AG04450 (cell line): ENCODE measurements at regions not wholly inside any gene's neighbourhood (a gene's known extent, or its start where the extent isn't known, plus 50 kb on each side); places are given as distances from the start of the nearest gene placed in this dataset.

ENCODE experiments used
- CTCF ChIA-PET: fragments of 300-600, 350-600 bp; formaldehyde crosslinking; extraction: SDS; loops from one replicate; lab custom pipeline; 2022; ENCODE audit warnings: antibody characterized with exemption, inconsistent platforms; lab: Charles Lee
- POLR2A ChIA-PET: fragments of 350-600 bp; formaldehyde crosslinking; extraction: SDS; loops from one replicate; lab custom pipeline; 2021; ENCODE audit warnings: antibody characterized with exemption, inconsistent platforms; lab: Yijun Ruan, JAX
- DNase-seq: peaks from one replicate; pipeline ENCODE4 v3.0.0-alpha.2; 2011; ENCODE audit warnings: low read depth, low spot score
- H3K27ac ChIP-seq: one replicate; pipeline ENCODE4 v1.5.1; 2012; ENCODE audit warnings: low read depth, low read length, control low read depth
- H3K27me3 ChIP-seq: one replicate; pipeline ENCODE4 v1.6.0; 2012; ENCODE audit warnings: low read length; ENCODE audit not compliant: control insufficient read depth, insufficient read depth
- H3K4me3 ChIP-seq: 2 replicates; pipeline ENCODE4 v1.5.1; 2011; ENCODE audit warnings: mild to moderate bottlenecking, low read depth, low read length, control low read depth
- H3K9me3 ChIP-seq: 2 replicates; pipeline ENCODE4 v1.5.1; 2012; ENCODE audit warnings: low read length; ENCODE audit not compliant: control insufficient read depth, insufficient read depth
- TF ChIP-seq, protein P1 (sequence below): IDR thresholded peaks from 2 replicates; pipeline ENCODE4 v1.5.1; 2011; ENCODE audit warnings: low read depth, low read length, control low read depth, inconsistent platforms

DNA sequence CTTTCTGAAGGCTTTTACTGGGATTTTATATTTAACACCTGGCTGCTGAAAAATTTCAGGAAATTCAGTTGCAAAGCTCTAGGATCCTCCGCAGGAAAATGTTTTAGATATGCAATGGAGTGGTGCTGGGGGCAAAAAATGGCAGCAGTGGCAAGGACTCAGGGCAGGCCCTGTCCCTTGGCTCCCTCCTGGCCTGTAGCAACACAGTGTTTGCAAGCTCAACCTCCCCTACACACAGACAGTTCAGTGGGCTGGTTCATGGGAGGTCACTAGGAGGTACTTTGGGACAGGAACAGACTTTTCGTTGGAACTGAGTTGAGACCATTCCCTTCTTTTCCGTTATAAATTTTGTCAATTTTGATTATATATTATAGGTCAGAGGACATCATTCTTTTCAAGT is 270.4 kb downstream of the ADAMTS20 start:
- no peaks in the 10 kb centered on the region for H3K27me3 ChIP-seq
- TF ChIP-seq, protein P1, sequence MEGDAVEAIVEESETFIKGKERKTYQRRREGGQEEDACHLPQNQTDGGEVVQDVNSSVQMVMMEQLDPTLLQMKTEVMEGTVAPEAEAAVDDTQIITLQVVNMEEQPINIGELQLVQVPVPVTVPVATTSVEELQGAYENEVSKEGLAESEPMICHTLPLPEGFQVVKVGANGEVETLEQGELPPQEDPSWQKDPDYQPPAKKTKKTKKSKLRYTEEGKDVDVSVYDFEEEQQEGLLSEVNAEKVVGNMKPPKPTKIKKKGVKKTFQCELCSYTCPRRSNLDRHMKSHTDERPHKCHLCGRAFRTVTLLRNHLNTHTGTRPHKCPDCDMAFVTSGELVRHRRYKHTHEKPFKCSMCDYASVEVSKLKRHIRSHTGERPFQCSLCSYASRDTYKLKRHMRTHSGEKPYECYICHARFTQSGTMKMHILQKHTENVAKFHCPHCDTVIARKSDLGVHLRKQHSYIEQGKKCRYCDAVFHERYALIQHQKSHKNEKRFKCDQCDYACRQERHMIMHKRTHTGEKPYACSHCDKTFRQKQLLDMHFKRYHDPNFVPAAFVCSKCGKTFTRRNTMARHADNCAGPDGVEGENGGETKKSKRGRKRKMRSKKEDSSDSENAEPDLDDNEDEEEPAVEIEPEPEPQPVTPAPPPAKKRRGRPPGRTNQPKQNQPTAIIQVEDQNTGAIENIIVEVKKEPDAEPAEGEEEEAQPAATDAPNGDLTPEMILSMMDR = no peak
- H3K9me3 ChIP-seq = no peaks in the 10 kb centered on the region
- CTCF ChIA-PET = interaction anchor here (0.5 to 6.8 kb wide), 28 partner anchors 8 to 950 kb away, joined by 3 to 72 read pairs (median 4); no protein-coding TSS in a partner anchor
- no peak for DNase-seq
- no peak overlapping the region for H3K27ac ChIP-seq
- POLR2A ChIA-PET = interaction anchor here (1.3 to 1.5 kb wide), 2 partner anchors 691 to 798 kb away, joined by 4 to 5 read pairs; no protein-coding TSS in a partner anchor
- no peak overlapping the region for H3K4me3 ChIP-seq

DNA sequence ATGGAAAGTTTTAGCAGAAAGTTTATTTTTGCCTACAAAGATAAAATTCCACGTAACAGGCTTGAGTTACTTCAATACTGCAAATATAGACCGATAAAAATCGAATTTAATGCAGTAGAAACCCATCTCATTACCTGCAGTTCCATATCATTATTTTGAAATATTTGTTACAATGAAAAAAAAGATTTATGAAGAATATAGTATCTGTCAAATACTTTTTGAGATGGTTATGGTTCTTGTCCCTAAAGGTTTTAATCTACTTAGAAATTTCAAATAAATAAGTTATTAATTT is 273.5 kb downstream of the ADAMTS20 start:
- H3K9me3 ChIP-seq = no peaks in the 10 kb centered on the region
- no peaks in the 10 kb centered on the region for H3K27me3 ChIP-seq
- no peak overlapping the region for H3K27ac ChIP-seq
- CTCF ChIA-PET = no interaction called here
- no peak for DNase-seq
- TF ChIP-seq, protein P1 = no peak
- H3K4me3 ChIP-seq = no peak overlapping the region
- POLR2A ChIA-PET = no interaction called here

DNA sequence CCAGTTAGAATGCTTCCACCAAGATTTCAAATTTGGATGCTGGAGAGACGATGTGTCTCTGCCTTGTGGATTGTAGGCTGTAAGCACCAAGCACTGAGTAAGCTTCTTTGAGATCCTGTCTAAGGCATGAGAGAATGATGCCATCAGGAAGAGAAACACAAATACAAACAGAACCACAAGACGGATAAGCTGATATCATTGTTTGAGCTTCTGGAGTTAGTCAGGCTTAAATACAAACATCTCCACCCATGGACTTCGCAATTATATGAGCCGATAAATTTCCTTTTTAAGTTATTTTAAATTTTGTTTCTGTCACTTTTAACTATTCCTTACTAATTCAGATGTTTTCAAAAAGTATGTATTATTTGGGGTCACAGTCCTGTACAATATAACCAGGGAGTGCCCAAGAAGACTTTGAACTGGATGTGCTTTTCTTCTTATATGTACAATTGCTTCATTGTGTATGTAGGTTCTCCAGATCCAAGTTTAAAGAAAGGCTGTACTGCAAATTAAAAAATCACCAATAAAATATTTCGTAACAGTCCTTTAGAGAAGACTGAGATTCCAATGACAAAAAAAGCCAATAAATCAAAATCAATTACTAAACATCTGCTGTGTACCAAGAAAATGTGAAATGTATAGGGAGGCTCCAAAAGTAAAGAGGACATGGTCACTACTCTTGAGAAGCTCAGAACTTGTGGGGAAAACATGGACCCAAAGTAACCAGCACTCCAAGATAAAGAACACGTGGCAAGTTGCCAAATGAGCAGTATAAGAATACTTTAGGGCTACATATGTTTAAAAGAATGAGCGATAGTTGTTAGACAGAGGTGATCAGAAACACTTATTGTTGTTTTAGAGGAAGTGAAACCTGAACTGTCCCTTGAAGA is 274.1 kb downstream of the ADAMTS20 start:
- ChIA-PET POLR2A (no interaction called here), CTCF (interaction anchor here (1.3 to 1.6 kb wide), 4 partner anchors 60 to 796 kb away, joined by 3 to 4 read pairs (median 3); no protein-coding TSS in a partner anchor)
- peak; percentile 55 for DNase-seq
- no peaks in the 10 kb centered on the region for H3K27me3 ChIP-seq
- TF ChIP-seq, protein P1 = no peak
- H3K9me3 ChIP-seq = no peaks in the 10 kb centered on the region
- no peak overlapping the region for H3K4me3 ChIP-seq
- no peak overlapping the region for H3K27ac ChIP-seq

DNA sequence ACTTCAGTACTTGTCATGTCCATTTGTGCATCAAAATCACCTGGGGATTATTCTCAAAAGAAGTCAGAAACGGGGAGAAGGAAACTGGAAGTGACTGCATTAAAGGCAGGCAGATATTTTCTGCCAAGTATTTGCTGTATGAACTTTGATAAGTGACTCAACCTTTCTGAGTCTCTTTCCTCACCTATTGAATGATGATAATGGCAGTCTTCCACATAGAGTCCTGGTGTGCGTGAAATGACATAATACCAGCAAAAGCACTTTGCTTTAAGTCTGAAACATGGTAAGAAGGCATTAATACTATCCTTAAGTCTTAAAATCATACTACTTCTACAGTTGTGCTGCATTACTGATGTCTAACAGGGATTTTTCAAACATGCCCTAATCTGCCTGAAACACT is 278.5 kb downstream of the ADAMTS20 start:
- Histone ChIP-seq H3K4me3 (no peak overlapping the region), H3K27ac (no peak overlapping the region), H3K27me3 (no peaks in the 10 kb centered on the region), H3K9me3 (no peaks in the 10 kb centered on the region)
- DNase-seq = no peak
- TF ChIP-seq, protein P1 = no peak
- CTCF ChIA-PET = no interaction called here
- POLR2A ChIA-PET = no interaction called here

DNA sequence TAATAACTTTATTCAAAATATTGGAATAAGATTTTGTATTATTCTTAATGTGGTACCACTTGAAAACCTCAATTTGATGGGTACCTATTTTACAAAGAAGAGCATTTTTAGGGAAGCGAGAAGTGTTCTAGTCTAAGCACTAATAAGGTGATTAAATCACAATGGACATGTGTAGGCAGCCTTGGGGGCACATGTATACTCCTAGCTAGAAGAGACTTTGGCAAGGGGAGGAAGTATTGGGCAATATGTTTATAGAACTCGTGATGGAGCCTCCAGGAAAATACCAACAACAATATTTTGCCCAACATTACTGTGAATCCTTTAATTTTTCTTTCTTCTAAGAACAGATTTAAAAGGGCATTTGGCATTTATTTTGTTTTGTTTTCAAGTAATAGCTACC is 280.3 kb downstream of the ADAMTS20 start:
- POLR2A ChIA-PET = no interaction called here
- Histone ChIP-seq H3K27me3 (no peaks in the 10 kb centered on the region), H3K27ac (no peak overlapping the region), H3K4me3 (no peak overlapping the region), H3K9me3 (no peaks in the 10 kb centered on the region)
- CTCF ChIA-PET = interaction anchor here (0.8 to 2.1 kb wide), 3 partner anchors 10 to 702 kb away, joined by 3 to 5 read pairs (median 5); no protein-coding TSS in a partner anchor
- TF ChIP-seq, protein P1 = no peak
- no peak for DNase-seq
